ENCODE measurements at regions not wholly inside any gene's neighbourhood (a gene's known extent, or its start where the extent isn't known, plus 50 kb on each side); places are given as distances from the start of the nearest gene placed in this dataset.

DNA sequence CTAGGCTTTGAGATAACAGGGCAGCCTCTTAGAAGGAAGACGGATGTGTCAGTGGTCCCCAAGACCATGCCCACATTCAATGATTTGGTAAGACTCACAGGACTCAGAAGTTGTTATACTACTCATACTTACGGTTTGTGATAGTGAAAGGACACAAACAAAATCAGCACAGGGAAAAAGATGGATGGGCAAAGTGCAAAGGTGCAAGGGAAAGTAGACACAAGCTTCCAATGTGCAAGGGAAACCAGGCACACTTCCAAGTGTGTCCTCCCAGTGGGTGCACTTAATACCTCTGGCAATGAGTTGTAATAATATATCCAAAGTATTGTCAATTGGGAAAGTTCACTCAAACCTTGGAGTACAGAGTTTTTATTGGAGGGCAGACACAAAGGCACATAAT is 53.8 kb upstream of the VCX start:
- DNase-seq = no peak

DNA sequence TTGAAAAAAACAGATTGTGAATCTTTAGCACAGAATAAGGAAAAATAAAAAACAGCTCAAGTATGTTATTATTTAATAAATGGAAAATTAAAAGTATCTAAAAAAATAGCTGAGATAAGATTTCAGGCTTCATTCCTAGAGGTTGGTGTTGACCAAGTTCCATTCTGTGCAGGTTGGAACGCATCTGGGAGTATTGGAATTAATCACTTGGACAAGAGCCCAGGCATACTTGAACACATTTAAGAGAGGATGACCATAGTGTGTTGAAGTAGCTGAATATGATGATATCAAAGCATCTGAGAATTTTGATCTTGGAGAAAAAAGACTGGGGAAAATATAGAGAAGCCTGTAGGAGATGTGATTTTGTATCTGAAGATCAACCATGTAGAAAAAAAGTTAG is 54.6 kb upstream of the VCX start:
- DNase-seq = no peak

DNA sequence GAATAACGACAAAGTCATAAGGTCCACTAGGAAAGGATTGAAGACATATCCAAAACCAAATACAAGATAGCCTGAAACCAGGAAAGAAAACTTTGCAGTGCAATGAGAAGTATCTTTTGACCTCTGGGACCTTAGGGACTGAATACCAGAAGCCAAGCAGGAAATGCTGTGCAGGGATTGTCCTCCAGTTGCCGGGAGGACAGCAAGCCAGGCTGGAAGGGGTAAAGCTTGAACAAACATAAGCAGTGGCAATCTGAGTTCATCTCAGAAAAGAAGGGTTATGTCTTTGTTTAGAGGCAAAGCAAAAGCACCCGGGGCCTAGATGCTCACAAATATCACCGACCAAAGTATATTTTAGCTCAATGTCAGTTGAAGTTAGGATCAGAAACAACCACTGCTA is 55.3 kb upstream of the VCX start:
- DNase-seq = no peak

DNA sequence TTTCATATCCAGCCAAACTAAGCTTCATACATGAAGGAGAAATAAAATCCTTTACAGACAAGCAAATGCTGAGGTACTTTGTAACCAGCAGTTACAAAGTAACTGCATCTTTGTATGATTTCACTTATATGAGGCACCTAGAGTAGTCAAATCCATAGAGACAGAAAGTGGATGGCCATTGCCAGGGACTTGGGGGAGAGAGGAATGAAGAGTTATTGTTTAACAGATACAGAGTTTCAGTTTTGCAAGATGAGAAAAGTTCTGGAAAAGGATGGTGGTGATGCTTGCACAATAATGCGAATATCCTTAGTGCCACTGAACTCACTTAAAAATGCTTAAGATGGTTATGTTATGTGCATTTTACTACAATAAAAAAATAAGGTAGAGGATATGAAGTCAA is 58.4 kb upstream of the VCX start:
- no peak for DNase-seq

DNA sequence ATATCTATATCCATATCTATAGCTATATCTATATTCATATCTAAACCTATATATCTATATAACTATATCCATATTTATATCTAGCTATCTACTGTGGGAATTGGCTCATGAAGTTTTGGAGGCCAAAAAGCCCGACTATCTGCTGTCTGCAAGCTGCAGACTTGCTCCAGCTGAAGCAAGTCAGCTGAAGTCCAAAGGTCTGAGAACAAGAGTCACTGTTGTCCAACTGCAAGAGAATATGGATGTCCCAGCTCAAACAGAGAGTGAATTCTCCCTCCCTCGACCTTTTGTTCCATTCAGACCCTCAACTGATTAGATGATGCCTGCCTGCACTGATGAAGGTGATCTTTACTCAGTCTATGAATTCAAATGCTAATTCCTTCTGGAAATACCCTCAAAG is 63.3 kb upstream of the VCX start:
- no peak for DNase-seq

DNA sequence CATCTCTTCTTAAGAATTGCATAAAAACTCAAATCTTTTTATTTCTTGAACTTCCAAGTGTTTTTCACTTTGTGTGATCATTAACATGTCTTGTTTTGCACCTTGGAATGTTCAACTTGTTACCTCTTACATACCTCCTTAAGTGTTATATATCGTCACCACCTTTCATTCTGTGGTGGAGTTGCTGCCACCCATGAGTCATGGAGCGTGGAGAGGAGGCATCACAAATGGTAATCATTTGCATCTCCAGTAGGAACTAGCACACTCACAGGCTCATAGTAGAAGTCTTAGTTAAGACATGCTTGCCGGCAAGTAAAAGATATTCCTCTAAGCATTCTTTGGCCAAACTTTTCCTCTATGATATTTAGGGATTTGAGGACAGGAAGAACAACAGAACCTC is 67.0 kb upstream of the VCX start:
- no peak for DNase-seq

DNA sequence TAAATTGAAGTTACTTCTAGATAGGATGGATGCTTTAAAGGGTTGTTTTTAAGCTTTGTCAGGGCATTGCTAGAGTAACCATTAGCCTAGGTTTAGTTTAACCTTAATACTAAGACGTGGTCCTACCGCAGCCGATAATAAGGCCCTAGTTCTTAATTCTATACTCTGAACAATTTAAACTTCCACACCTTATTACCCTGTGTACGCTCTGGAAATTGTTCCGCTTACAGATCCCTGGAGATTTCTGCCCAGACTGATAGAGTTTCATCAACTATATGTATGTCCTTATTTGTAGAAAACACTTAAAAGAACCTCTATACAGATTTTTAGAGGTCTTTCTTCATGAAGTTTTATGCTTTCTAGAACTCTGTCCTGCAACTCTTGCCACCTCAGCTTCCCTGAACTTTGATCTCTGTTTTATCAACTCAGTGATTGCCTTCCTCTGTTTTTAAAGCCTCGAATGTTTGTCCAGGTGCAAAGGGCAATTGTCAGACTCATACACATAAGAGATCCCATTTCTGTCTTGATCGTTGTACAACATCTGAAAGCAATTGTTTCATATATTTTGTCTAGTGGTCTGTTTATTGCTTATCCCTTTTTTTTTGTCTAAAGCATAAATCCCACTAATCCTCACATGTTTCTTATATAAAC is 71.1 kb upstream of the VCX start:
- no peak for DNase-seq

DNA sequence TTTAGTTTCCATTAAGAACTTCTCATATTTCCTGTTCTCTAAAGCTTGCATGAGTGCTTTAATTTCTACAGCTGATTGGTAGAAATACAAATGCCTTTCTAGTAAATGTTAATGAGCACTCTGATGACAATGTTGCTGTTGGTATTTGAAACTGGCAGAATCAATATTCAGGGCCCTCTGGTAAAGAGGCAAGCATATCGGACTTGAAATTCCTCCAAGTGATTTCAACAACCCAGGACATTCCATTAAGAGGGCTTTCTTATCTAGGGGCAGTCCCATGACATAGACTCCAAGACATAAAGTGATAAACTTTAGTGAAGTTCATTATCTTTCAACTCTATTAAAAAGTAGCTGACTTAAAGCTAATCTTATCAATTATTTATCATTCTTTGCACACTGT is 83.1 kb upstream of the VCX start:
- no peak for DNase-seq

DNA sequence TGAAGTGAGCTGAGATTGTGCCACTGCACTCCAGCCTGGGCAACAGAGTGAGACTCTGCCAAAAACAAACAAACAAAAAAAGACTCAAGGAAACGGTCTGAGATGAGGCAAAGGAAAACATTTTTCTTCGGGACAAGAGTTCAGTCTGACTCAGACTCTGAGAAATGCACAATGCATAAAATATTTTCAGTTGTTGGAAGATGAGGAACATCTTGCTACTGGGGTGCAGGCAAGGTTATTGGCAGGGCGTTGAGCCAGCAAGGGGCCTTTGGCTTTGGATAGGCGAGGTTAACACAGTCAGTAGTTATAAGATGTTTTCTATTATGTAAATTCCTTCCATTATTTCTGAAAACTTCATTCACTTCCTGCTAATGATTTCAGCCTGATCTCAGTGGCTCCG is 96.1 kb upstream of the VCX start:
- DNase-seq = no peak

DNA sequence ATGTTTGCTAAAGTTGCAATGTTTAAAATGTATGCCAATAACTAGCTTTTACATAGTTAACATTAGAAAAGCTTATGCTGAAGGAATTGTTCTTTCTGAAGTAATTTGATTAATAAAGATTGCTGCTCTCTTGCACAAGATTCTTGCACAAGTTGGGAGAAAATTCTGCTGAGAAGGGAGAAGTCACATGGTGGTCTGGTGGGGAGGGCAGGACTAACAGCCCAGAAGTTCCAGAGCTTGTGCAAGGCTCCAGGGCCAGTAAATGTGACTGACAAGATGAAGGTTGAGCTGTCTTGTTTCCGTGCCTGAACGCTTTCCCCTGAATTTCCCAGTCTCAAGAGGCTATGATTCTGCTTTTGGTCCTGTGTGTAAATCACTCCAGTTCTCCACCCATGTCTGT is 112.9 kb upstream of the VCX start:
- no peak for DNase-seq

DNA sequence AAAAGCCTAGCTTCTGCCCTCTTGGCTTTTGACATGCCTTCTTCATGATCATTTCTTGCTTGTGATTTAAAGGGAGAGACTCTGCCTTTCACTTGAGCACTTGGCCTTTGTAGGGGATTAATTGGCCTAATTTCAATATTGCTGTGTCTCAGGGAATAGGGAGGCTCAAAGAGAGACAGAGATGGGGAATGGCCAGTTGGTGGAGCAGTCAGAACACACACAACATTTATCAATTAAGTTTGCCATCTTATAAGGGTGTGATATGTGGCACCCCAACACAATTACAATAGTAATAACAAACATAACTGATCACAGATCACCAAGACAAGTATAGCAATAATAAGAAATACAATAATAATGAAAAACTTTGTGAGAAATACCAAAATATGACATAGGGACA is 122.5 kb upstream of the VCX start:
- no peak for DNase-seq

DNA sequence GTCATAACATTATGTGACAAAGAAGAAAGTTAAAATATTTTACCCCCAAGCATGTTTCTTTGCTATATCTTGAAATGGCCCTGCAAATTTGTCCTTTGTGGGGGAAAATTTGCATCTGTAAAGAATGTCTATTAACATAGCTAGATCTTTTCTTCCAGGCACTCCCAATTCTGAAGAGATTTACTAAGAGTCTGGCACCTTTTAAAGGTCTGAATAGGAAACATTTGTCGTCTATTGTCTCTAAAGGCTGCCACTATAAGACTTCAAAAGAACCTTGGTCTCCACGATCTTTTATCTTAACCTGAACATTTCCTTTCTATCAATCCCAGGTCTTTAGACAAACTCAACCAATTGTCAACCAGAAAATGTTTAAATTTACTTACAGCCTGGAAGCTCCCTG is 128.6 kb upstream of the VCX start:
- no peak for DNase-seq

DNA sequence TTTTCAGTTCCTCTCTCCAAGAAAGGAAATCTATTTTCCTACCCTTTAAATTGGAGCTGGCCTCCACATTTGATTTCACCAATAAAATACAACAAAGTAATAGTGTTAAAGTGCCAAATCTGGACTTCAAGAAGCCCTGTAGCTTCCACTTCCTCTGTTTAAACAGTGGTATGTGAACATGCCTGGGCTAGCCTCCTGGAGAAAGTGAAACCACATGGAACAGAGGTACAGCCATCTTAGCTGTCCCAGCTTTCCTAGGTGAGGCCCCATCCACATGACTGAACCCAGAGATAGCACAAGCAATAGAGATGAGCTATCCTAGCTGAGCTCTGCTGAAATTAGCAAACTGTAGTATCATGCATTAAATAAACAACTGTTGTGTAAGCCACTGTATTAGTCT is 131.8 kb upstream of the VCX start:
- no peak for DNase-seq

DNA sequence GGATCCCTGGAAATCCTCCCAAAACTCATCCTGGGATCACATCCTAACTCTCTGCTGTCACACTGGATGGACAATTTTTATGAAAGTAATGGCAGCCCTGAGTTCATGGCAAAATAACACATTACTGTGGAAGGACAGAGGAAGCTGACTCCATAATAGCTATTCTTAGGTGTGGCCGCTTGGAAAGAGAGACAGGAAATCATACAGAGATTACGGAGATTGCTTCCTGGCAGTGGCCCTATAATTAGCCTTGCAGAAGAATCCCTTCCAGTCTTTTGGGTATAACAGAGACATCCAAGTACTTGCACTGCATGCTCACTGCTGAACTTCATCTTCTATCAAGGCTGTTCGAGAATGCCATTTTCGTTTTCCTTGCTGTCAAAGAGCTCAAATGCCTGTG is 133.1 kb upstream of the VCX start:
- no peak for DNase-seq

DNA sequence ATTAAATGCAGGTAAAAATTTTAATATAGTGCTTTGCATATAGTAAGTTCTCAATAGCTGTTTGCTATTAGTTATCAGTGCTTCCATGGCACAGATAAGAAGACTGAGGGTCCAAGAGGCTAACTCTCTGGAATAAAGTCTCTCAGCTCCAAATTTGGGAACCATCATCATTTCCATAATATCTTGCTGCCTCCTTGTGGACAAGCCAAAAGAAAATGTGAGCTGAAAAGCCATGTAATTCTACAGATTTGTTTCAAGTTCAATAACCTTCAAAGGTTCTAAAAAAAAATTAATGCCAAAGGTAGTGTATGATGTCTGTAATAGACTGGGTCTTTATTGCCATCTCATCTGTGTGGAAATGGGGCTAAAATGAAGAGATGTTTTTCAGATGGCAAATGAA is 136.9 kb upstream of the VCX start:
- no peak for DNase-seq

DNA sequence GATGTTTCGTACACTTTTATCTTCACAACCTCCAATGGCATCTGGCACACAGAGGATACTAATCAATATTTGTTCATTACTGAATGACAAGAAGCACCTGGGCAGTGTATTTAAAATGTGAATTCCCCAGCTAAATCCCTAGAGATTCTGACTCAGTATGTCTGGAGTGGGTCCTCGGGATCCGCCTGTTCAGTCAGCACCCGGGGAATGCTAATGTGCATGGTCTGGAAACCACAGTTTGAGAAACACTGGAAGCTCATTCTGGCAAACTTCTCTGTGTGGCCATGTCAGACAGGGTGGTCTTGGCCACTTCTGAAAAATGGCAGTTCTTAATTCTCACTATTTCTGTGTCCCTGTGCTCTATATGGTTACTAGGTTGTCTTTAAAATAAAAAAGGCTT is 138.8 kb upstream of the VCX start:
- no peak for DNase-seq

DNA sequence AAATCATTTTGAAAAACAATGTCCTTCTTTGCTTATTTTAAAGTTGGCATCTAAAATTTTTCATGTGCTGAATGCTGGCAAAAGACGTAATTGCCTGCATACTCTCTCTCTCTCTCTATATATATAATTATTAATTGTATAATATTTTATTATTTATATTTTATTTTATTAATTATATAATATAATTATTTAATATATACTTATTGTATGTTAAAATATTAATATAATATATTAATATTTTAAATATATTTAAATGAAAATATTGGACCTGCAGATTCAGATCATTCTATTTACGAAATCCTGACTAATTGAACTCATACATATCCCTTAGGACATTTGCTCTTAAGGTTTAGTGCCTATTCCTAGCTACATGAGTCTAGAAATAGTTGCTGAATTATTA is 144.7 kb upstream of the VCX start:
- DNase-seq = no peak

DNA sequence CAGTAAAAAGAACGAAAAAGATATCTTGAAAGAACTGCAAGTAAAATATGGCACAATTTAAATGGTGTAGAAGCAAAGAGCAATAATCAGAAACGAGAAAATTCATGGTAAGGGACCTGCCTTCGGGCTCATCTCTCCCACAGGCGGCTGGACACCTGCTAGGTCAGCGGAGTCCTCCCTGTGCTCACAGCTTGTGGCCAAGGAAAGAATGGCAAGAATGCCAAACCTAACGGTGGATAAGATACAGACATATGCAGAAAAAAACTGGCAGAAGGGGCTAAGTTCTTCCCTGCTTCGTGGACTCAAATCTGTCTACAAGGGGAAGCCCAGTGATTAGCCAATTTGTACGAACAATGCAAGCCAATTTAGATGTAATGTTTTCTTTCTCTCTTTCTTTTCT is 152.1 kb upstream of the VCX start:
- no peak for DNase-seq

DNA sequence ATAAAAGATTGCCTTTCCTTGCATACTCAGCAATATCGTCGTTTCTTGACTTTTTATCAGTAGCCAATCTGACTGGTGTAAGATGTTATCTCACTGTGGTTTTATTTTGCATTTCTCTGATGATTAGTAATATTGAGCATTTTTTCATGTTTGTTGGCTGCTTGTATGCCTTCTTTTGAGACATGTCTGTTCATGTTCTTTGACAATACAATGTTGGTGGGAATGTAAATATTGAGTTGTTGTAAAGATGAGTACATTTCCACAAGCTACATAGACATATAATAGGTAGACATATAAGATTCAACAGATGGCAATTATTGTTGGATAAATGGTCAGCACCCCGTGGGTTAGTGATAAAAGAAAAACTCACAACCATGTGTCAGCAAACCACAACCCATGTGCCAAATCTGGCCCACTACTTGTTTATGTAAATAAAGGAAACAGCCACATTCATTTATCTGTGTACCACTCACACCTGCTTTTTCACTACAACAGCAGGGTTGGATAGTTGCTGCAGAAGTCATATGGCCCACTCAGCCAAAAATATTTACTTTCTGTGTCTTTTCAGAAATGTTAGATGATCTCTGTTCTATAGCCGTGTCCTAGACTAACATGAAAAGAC is 153.1 kb upstream of the VCX start:
- no peak for DNase-seq

DNA sequence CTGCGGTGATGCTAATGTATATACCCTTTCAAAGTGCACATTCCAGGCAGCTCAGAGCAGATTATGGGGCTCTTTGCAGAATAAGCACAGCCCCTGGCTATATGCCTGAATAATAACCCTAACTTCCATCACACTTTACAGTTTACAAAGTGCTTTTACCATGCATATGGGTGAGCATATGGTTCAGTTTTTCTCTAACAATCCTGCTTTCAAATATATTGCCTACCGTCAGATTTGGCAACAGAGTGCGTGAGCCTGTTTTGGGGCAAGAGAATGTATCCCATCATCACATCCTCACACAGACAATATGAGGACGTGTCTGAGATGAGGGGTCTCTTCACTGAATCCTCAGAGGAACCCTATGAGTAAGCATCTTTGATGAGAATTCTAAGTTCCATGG is 162.8 kb upstream of the VCX start:
- DNase-seq = no peak

DNA sequence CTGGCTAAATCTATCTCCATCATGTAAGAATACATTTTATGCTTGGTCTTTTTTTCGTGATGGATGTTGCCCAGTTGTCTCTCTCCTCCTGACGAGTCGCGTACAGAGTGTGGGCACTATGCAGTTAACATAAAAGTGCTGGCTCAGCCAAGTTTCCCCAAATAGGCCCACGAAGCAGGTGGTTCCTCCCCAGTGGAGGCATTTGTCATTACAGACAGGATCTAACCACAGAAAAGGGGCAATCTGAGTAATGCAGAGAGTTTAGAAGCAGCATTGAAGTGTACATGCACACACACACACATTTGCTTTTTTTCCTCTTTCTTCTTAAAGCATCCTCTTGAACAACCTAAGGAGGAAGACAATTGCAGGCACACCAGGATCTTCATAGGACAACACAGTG is 188.7 kb upstream of the VCX start:
- DNase-seq = no peak

DNA sequence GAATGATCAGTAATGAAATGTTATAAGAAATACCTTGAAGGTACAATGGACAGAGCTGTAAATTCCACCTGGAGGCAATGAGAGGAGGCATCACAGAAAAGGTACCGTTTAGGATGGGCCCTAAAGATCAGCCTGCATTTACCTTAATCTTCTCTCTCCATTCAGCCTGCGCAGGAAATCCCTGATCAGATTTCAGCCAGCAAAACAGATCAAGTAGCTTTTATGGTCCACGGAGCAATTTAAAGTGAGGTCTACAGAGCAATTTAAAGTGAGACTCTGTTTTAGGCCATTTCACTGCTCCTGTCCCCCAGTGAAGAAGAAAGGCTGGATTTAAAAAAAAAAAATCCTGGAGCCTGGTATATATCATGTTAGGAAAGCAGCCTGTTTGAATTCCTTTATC is 195.1 kb upstream of the VCX start:
- no peak for DNase-seq

DNA sequence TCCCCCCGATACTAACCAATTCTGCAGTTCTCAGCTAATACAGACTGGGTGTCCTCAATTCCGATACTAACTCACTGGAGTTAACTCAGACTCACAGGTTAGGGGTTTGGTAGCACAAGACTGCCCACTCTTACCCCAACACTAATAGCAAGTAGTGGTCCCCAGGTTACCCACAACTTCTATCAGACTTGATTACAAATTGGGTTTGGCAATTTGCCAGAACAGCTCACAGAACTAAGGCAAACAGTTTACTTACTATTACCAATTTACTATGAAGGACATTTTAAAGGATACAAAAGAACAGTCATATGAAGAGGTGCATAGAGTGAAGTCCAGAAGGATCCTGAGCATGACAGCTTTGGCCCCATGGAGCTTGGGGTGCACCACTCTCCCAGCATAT is 201.8 kb upstream of the VCX start:
- no peak for DNase-seq

DNA sequence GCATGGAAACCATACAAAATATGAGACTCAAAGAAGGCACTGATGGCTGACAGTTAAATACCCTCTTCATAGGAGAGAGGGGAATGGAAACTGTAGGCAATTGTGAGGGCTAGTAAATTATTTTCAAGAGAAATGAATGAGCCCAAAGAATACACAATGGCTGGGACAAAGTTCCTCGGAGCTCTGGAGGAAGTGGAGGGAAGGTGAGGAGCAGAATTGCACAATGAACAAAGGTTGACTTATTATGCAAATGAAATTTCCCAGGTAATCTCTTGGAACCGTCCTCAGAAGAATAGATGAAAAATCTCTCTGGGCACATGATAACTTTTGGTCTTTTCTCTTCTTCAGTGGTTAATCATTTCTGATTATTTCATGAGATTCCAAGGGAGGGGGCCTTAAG is 202.6 kb upstream of the VCX start:
- no peak for DNase-seq

DNA sequence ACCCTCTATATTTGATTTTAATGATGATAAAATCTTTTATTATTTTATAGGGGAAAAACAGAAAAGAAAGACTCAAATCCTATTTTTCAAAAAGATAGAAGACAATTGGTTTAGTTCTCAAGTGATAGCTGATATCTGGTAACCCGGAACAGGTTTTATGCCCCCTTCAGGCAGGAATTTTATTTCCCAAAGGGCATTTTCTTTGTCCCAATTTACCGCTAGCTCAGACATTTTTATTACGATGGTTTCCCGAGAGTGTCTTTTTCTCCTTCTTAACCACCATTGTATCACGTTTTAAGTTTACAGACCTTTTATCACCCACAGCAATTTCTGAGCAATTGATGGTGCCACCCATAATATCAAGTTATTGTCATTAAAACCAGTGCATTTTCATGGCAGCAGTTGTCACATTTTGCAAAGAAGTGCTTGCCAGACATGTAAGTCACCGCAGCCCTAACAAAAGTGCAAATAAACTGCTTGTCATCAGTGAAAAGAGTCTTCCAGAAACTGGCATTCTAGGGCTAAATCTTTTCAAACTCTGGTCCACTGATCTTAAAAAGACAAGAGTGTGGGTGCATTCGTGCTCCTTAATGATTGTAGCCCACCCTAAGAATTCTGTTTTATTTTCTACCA is 204.8 kb upstream of the VCX start:
- DNase-seq = no peak

Data from activated CD4-positive, alpha-beta T cell treated with anti-CD3 and anti-CD28 coated beads for 48 hours (primary cell).